ENCODE measurements at regions not wholly inside any gene's neighbourhood (a gene's known extent, or its start where the extent isn't known, plus 50 kb on each side); places are given as distances from the start of the nearest gene placed in this dataset.

- DNase-seq, result no peak
Measured at GRCh38 chr4:34187056-34187455, 2057.3 kb downstream of the ARAP2 start.

GRCh38 chr4:34191443-34191842 lies 2052.9 kb downstream of the ARAP2 start:
- no peak for DNase-seq

- no peak for DNase-seq
Measured at GRCh38 chr4:34193451-34194154, 2050.7 kb downstream of the ARAP2 start.

GRCh38 chr4:34194585-34194984 lies 2049.7 kb downstream of the ARAP2 start:
- no peak for DNase-seq

- DNase-seq, result no peak
Measured at GRCh38 chr4:34196375-34196774, 2047.9 kb downstream of the ARAP2 start.

- no peak for DNase-seq
Measured at GRCh38 chr4:34198966-34199365, 2045.3 kb downstream of the ARAP2 start.

GRCh38 chr4:34200535-34200934 lies 2043.8 kb downstream of the ARAP2 start:
- DNase-seq, result no peak

- no peak for DNase-seq
Measured at GRCh38 chr4:34202154-34202553, 2042.2 kb downstream of the ARAP2 start.

- DNase-seq, result no peak
Measured at GRCh38 chr4:34220601-34221000, 2023.7 kb downstream of the ARAP2 start.

- DNase-seq, result no peak
Measured at GRCh38 chr4:34221986-34222385, 2022.3 kb downstream of the ARAP2 start.

- no peak for DNase-seq
Measured at GRCh38 chr4:34236118-34236517, 2008.2 kb downstream of the ARAP2 start.

- no peak for DNase-seq
Measured at GRCh38 chr4:34245276-34245675, 1999.0 kb downstream of the ARAP2 start.

GRCh38 chr4:34250562-34250961 lies 1993.8 kb downstream of the ARAP2 start:
- no peak for DNase-seq

GRCh38 chr4:34253239-34253638 lies 1991.1 kb downstream of the ARAP2 start:
- no peak for DNase-seq

GRCh38 chr4:34258176-34258575 lies 1986.1 kb downstream of the ARAP2 start:
- no peak for DNase-seq

- no peak for DNase-seq
Measured at GRCh38 chr4:34261799-34262314, 1982.5 kb downstream of the ARAP2 start.

GRCh38 chr4:34269613-34270012 lies 1974.7 kb downstream of the ARAP2 start:
- DNase-seq, result no peak

- no peak for DNase-seq
Measured at GRCh38 chr4:34271479-34272355, 1972.6 kb downstream of the ARAP2 start.

GRCh38 chr4:34279011-34279410 lies 1965.3 kb downstream of the ARAP2 start:
- no peak for DNase-seq

- DNase-seq, result no peak
Measured at GRCh38 chr4:34280131-34280530, 1964.2 kb downstream of the ARAP2 start.

GRCh38 chr4:34281826-34282225 lies 1962.5 kb downstream of the ARAP2 start:
- no peak for DNase-seq

- DNase-seq, result no peak
Measured at GRCh38 chr4:34289489-34289888, 1954.8 kb downstream of the ARAP2 start.

GRCh38 chr4:34289962-34290361 lies 1954.4 kb downstream of the ARAP2 start:
- no peak for DNase-seq

GRCh38 chr4:34293459-34293858 lies 1950.9 kb downstream of the ARAP2 start:
- DNase-seq, result no peak

Data from eye (tissue), 1 donor.